ENCODE measurements at regions not wholly inside any gene's neighbourhood (a gene's known extent, or its start where the extent isn't known, plus 50 kb on each side); places are given as distances from the start of the nearest gene placed in this dataset.
A peak's percentile ranks its signal among the peaks of the same experiment; 100 is the strongest.
"Not testable (repeated sequence)": the region's sequence is repeated elsewhere in the genome, so short reads cannot be mapped to it uniquely, and the experiment has no call there.

- ATAC-seq (no peak), DNase-seq (no peak)
- CTCF ChIA-PET = no interaction called here
- Mint-ChIP-seq H3K36me3 (ENCODE audit: low read depth) (no peaks in the 10 kb centered on the region), H3K9me3 (ENCODE audit: insufficient read depth) (no peaks in the 10 kb centered on the region), H3K4me3 (no peak overlapping the region), H3K27me3 (ENCODE audit: low read depth) (no peaks in the 10 kb centered on the region), H3K27ac (no peak overlapping the region), H3K4me1 (ENCODE audit: low read depth) (no peaks in the 10 kb centered on the region)
- POLR2A ChIA-PET = no interaction called here
These were observed 155.3 kb downstream of the AIPL1 start for GRCh38 chr17:6279659-6280058.

GRCh38 chr17:6278376-6278775, 156.5 kb downstream of the AIPL1 start:
- CTCF ChIA-PET = no interaction called here
- Mint-ChIP-seq H3K36me3 (ENCODE audit: low read depth) (no peaks in the 10 kb centered on the region), H3K27ac (no peak overlapping the region), H3K4me1 (ENCODE audit: low read depth) (no peaks in the 10 kb centered on the region), H3K27me3 (ENCODE audit: low read depth) (no peaks in the 10 kb centered on the region), H3K4me3 (no peak overlapping the region), H3K9me3 (ENCODE audit: insufficient read depth) (no peaks in the 10 kb centered on the region)
- no peak for DNase-seq
- no peak for ATAC-seq
- POLR2A ChIA-PET = no interaction called here

DNA sequence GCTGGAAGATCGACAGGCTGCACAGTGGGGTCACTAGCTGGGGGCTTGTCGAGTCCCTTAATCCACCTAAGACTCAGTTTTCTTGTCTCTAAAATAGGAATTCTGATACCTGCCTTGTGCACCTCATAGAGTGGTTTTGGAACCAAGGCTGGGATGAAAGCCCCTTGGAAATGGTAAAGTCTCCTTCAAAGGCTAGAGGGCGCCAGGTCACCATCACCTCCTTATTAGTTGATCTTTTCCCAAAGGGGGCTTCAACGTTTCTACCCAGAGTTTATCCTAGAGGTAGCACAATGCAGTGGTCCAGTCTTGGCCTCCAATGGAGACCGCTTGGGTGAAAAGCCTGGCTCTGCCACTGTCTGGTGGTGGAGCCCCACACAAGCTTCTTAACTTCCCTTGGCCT, 158.2 kb downstream of the AIPL1 start:
- ATAC-seq = no peak
- ChIA-PET POLR2A (no interaction called here), CTCF (no interaction called here)
- H3K27me3 Mint-ChIP-seq (ENCODE audit: low read depth) = no peaks in the 10 kb centered on the region
- no peaks in the 10 kb centered on the region for H3K9me3 Mint-ChIP-seq (ENCODE audit: insufficient read depth)
- no peak for DNase-seq
- H3K27ac Mint-ChIP-seq = no peak overlapping the region
- H3K36me3 Mint-ChIP-seq (ENCODE audit: low read depth) = no peaks in the 10 kb centered on the region
- no peak overlapping the region for H3K4me3 Mint-ChIP-seq
- no peaks in the 10 kb centered on the region for H3K4me1 Mint-ChIP-seq (ENCODE audit: low read depth)

GRCh38 chr17:6274310-6274709, 160.6 kb downstream of the AIPL1 start:
- Mint-ChIP-seq H3K27ac (no peak overlapping the region), H3K4me3 (no peak overlapping the region), H3K9me3 (ENCODE audit: insufficient read depth) (no peaks in the 10 kb centered on the region), H3K36me3 (ENCODE audit: low read depth) (no peaks in the 10 kb centered on the region), H3K4me1 (ENCODE audit: low read depth) (no peaks in the 10 kb centered on the region), H3K27me3 (ENCODE audit: low read depth) (no peaks in the 10 kb centered on the region)
- ChIA-PET POLR2A (no interaction called here), CTCF (no interaction called here)
- DNase-seq = no peak
- no peak for ATAC-seq

DNA sequence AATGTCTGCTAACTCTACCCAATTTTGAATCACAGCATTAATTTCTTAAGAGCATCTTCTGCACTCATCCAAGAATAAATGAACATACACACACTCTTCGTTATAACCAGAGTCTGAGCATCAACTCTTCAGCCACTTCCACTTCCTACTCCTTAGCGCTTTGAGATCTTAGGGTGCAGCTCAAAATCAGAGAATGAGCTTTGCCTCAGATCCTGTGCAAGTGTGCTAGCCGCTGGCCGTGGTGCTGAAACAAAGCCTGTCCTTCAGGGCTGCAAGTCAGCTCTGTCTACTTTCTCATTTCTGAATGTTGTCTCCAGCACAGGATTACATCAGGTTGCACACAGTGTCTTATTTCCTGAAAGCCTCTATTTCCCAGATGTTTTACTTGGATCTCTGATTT, 165.4 kb downstream of the AIPL1 start:
- POLR2A ChIA-PET = no interaction called here
- H3K9me3 Mint-ChIP-seq (ENCODE audit: insufficient read depth) = no peaks in the 10 kb centered on the region
- H3K4me1 Mint-ChIP-seq (ENCODE audit: low read depth) = no peaks in the 10 kb centered on the region
- H3K27ac Mint-ChIP-seq = no peak overlapping the region
- no peak for ATAC-seq
- H3K36me3 Mint-ChIP-seq (ENCODE audit: low read depth) = no peaks in the 10 kb centered on the region
- CTCF ChIA-PET = no interaction called here
- peak; percentile 61 for DNase-seq
- no peak overlapping the region for H3K4me3 Mint-ChIP-seq
- no peaks in the 10 kb centered on the region for H3K27me3 Mint-ChIP-seq (ENCODE audit: low read depth)

DNA sequence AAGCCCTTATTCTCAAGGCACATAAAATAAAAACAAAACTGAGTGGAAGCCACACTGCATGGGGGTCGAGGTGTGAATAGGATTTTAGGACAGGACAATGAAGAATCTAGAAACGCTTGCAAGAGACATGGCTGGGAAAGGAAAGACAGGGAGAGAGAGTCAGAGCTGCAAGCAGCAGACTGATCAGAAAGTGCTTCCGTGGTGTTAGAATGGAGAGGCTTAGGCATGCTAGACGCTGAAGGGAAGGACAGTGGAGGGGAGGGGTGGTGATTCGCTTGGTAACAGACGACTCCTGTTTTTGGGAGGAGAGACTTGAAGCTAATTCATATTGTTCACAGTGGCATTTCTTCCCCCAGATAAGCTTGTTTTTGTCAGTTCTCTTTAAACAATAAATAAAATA, 173.5 kb downstream of the AIPL1 start:
- DNase-seq (no peak), ATAC-seq (no peak)
- H3K27me3 Mint-ChIP-seq (ENCODE audit: low read depth) = peaks cover 4% of the 10 kb centered on the region
- no peaks in the 10 kb centered on the region for H3K9me3 Mint-ChIP-seq (ENCODE audit: insufficient read depth)
- no peaks in the 10 kb centered on the region for H3K36me3 Mint-ChIP-seq (ENCODE audit: low read depth)
- ChIA-PET POLR2A (no interaction called here), CTCF (no interaction called here)
- no peak overlapping the region for H3K27ac Mint-ChIP-seq
- H3K4me1 Mint-ChIP-seq (ENCODE audit: low read depth) = no peaks in the 10 kb centered on the region
- H3K4me3 Mint-ChIP-seq = no peak overlapping the region

DNA sequence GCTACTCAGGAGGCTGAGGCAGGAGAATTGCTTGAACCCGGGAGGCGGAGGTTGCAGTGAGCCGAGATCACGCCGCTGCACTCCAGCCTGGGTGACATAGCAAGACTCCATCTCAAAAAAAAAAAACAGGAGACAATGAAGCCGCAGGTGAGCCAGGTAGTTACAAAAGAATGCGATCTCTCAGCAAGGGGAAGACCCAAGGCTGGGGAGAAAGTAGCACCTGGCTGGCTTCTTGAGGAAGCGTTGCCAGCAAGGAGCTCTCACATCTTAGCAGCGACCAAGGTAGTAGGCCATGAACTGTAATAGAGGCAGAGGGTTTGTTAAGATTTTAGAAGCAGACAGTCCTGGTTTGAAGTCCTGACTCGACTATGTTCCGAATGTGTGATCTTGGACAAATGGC, 175.0 kb downstream of the AIPL1 start:
- ChIA-PET CTCF (no interaction called here), POLR2A (no interaction called here)
- no peak overlapping the region for H3K27ac Mint-ChIP-seq
- H3K9me3 Mint-ChIP-seq (ENCODE audit: insufficient read depth) = no peaks in the 10 kb centered on the region
- H3K4me1 Mint-ChIP-seq (ENCODE audit: low read depth) = no peaks in the 10 kb centered on the region
- no peak overlapping the region for H3K4me3 Mint-ChIP-seq
- no peak for ATAC-seq
- peaks cover 4% of the 10 kb centered on the region for H3K27me3 Mint-ChIP-seq (ENCODE audit: low read depth)
- no peak for DNase-seq
- no peaks in the 10 kb centered on the region for H3K36me3 Mint-ChIP-seq (ENCODE audit: low read depth)

DNA sequence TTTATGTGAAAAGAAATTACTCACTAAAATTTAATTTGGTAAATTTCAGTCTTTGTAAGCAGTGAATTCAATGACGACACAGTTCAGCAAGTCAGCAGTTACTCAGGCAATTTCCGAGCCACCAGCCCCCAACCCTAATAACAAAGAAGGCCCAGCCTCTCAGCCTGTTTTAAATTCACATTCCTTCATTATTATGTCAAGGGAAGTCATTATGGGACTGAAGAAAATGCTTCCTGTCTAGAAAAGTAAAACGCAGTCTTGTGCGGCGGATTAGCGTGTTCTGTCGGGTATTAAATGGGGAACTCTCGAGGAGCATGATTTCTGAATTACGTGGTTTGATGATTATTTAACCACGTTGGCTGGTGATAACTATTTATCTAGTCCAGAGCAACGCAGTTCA, 177.6 kb downstream of the AIPL1 start:
- ATAC-seq (no peak), DNase-seq (no peak)
- no peaks in the 10 kb centered on the region for H3K36me3 Mint-ChIP-seq (ENCODE audit: low read depth)
- H3K9me3 Mint-ChIP-seq (ENCODE audit: insufficient read depth) = no peaks in the 10 kb centered on the region
- no peak overlapping the region for H3K4me3 Mint-ChIP-seq
- ChIA-PET CTCF (no interaction called here), POLR2A (no interaction called here)
- H3K4me1 Mint-ChIP-seq (ENCODE audit: low read depth) = no peaks in the 10 kb centered on the region
- H3K27me3 Mint-ChIP-seq (ENCODE audit: low read depth) = peaks cover 4% of the 10 kb centered on the region
- H3K27ac Mint-ChIP-seq = no peak overlapping the region

DNA sequence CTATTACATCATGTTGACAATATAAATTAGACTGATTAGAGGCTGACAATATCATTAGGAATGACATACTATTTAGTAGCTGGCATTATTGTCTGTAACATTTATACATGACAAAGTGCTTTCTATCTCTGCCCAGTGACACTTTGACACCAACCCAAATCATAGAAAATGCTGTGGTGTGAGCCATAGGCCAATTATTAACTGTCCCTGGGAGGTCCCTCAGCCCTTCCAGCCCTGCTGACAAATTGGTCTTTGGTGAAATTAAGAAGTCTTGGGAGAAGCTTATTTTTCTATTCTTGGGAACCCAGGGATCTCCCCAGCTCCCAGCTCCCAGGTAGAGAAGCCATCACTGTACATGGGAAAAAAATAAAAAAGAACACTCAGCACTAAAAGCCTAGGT, 179.6 kb downstream of the AIPL1 start:
- no peaks in the 10 kb centered on the region for H3K4me1 Mint-ChIP-seq (ENCODE audit: low read depth)
- no peak overlapping the region for H3K4me3 Mint-ChIP-seq
- H3K9me3 Mint-ChIP-seq (ENCODE audit: insufficient read depth) = no peaks in the 10 kb centered on the region
- H3K36me3 Mint-ChIP-seq (ENCODE audit: low read depth) = no peaks in the 10 kb centered on the region
- ChIA-PET CTCF (no interaction called here), POLR2A (no interaction called here)
- DNase-seq (no peak), ATAC-seq (no peak)
- peaks cover 4% of the 10 kb centered on the region for H3K27me3 Mint-ChIP-seq (ENCODE audit: low read depth)
- H3K27ac Mint-ChIP-seq = no peak overlapping the region

- ChIA-PET CTCF (no interaction called here), POLR2A (no interaction called here)
- no peaks in the 10 kb centered on the region for H3K4me1 Mint-ChIP-seq (ENCODE audit: low read depth)
- no peak overlapping the region for H3K27ac Mint-ChIP-seq
- H3K4me3 Mint-ChIP-seq = no peak overlapping the region
- H3K36me3 Mint-ChIP-seq (ENCODE audit: low read depth) = no peaks in the 10 kb centered on the region
- DNase-seq (no peak), ATAC-seq (no peak)
- no peaks in the 10 kb centered on the region for H3K9me3 Mint-ChIP-seq (ENCODE audit: insufficient read depth)
- peaks cover under 1% of the 10 kb centered on the region for H3K27me3 Mint-ChIP-seq (ENCODE audit: low read depth)
These were observed 180.9 kb downstream of the AIPL1 start for GRCh38 chr17:6254036-6254435.

GRCh38 chr17:6251640-6252039, 181.5 kb downstream of the WSCD1 start:
- H3K4me1 Mint-ChIP-seq (ENCODE audit: low read depth); H3K27ac Mint-ChIP-seq; H3K9me3 Mint-ChIP-seq (ENCODE audit: insufficient read depth): not testable (repeated sequence)

DNA sequence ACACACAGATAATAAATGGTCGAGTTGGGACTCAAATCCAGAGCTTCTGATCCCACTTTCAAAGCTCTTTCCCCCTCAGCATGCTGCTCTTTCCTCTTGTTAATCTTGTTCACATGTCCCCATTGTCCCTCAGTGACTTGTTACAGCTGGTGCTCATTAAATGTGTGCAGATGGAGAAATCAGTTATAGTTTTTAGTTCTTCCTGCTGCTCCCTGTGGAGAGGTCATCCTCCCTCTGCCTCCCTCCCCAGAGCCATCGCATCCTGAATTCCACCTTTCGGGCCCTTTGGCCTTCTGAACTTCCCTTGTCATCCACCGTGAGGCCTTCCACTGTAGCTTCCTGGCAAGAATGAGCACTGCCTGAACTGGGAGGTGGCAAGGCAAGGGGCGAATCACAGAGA, 179.6 kb downstream of the WSCD1 start:
- ChIA-PET CTCF (interaction anchor here (0.6 kb wide), 1 partner anchor 62 kb away, joined by 3 read pairs; no protein-coding TSS in a partner anchor), POLR2A (interaction anchor here (1.0 kb wide), 1 partner anchor 9 kb away, joined by 3 read pairs; no protein-coding TSS in a partner anchor)
- H3K36me3 Mint-ChIP-seq (ENCODE audit: low read depth) = no peaks in the 10 kb centered on the region
- H3K4me1 Mint-ChIP-seq (ENCODE audit: low read depth) = no peaks in the 10 kb centered on the region
- no peak for ATAC-seq
- no peak for DNase-seq
- no peak overlapping the region for H3K27ac Mint-ChIP-seq
- H3K9me3 Mint-ChIP-seq (ENCODE audit: insufficient read depth) = no peaks in the 10 kb centered on the region
- H3K27me3 Mint-ChIP-seq (ENCODE audit: low read depth) = no peaks in the 10 kb centered on the region
- H3K4me3 Mint-ChIP-seq = no peak overlapping the region

More at GRCh38 chr17:6251640-6252039, 181.5 kb downstream of the WSCD1 start:
- H3K4me3 Mint-ChIP-seq; H3K36me3 Mint-ChIP-seq (ENCODE audit: low read depth); ATAC-seq; CTCF ChIA-PET; H3K27me3 Mint-ChIP-seq (ENCODE audit: low read depth); DNase-seq; POLR2A ChIA-PET: not testable (repeated sequence)

- Mint-ChIP-seq H3K27ac (no peak overlapping the region), H3K9me3 (ENCODE audit: insufficient read depth) (no peaks in the 10 kb centered on the region), H3K4me1 (ENCODE audit: low read depth) (no peaks in the 10 kb centered on the region), H3K27me3 (ENCODE audit: low read depth) (no peaks in the 10 kb centered on the region), H3K4me3 (no peak overlapping the region), H3K36me3 (ENCODE audit: low read depth) (no peaks in the 10 kb centered on the region)
- CTCF ChIA-PET = no interaction called here
- POLR2A ChIA-PET = no interaction called here
- DNase-seq (no peak), ATAC-seq (no peak)
These were observed 177.9 kb downstream of the WSCD1 start for GRCh38 chr17:6248061-6248460.

Data from activated CD8-positive, alpha-beta T cell treated with anti-CD3 and anti-CD28 coated beads, Interleukin-2, amount 10 ng/mL, durations not matched to agents 7 days and 5 days (primary cell).